Skeletal muscle satellite cell (primary cell): ENCODE measurements at regions not wholly inside any gene's neighbourhood (a gene's known extent, or its start where the extent isn't known, plus 50 kb on each side); places are given as distances from the start of the nearest gene placed in this dataset.
"Not testable (repeated sequence)": the region's sequence is repeated elsewhere in the genome, so short reads cannot be mapped to it uniquely, and the experiment has no call there.

Experiments
- H3K27me3 ChIP-seq: 2 replicates; pipeline ENCODE4 v1.7.0; 2013; ENCODE audit warnings: low read length; ENCODE audit not compliant: control insufficient read depth, insufficient read depth
- H3K36me3 ChIP-seq: 2 replicates; pipeline ENCODE4 v1.7.0; 2013; ENCODE audit warnings: mild to moderate bottlenecking, control low read depth, low read length; ENCODE audit not compliant: insufficient read depth
- H3K4me1 ChIP-seq: 2 replicates; pipeline ENCODE4 v1.7.0; 2013; ENCODE audit warnings: low read length; ENCODE audit not compliant: control insufficient read depth, insufficient read depth
- H3K4me2 ChIP-seq: 2 replicates; pipeline ENCODE4 v1.7.0; 2013; ENCODE audit warnings: mild to moderate bottlenecking, low read length
- H3K4me3 ChIP-seq: 2 replicates; pipeline ENCODE4 v1.7.0; 2013; ENCODE audit warnings: low read length
- H3K9ac ChIP-seq: 2 replicates; pipeline ENCODE4 v1.7.0; 2013; ENCODE audit warnings: mild to moderate bottlenecking, low read depth, low read length, moderate library complexity
- H3K9me3 ChIP-seq: replicated peaks from 2 replicates; pipeline ENCODE4 v1.7.0; 2013; ENCODE audit warnings: mild to moderate bottlenecking, control low read depth, low read length

DNA sequence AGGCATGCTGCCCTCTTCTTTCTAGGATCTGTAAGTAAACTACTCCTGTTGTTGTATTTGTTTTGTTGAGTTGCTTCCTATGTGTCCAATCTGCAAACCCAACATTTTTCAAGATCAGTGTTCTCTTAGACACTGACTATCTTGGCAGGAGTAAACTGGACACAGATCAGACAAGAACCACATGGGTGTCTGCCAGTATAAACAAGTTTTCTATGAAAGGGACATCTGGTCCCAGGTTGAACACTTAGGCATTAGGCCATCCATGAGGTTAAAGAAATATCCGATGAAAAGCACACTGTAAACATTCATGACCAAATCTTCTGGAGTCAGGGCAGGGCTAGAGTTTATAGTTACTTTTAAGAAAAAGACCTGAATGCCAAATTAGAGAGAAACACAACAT, 441.8 kb downstream of the NYAP2 start:
- Histone ChIP-seq H3K27me3 (no peaks in the 10 kb centered on the region), H3K36me3 (no peaks in the 10 kb centered on the region), H3K9ac (no peak overlapping the region), H3K4me3 (no peak overlapping the region), H3K4me2 (no peak overlapping the region), H3K9me3 (no peaks in the 10 kb centered on the region), H3K4me1 (peaks cover 31% of the 10 kb centered on the region)

GRCh38 chr2:225837328-225837727, 437.8 kb downstream of the NYAP2 start:
- H3K9ac ChIP-seq = no peak overlapping the region
- H3K4me3 ChIP-seq = no peak overlapping the region
- no peak overlapping the region for H3K4me2 ChIP-seq
- H3K36me3 ChIP-seq = no peaks in the 10 kb centered on the region
- H3K27me3 ChIP-seq = no peaks in the 10 kb centered on the region
- no peaks in the 10 kb centered on the region for H3K9me3 ChIP-seq
- H3K4me1 ChIP-seq = peaks cover 11% of the 10 kb centered on the region

DNA sequence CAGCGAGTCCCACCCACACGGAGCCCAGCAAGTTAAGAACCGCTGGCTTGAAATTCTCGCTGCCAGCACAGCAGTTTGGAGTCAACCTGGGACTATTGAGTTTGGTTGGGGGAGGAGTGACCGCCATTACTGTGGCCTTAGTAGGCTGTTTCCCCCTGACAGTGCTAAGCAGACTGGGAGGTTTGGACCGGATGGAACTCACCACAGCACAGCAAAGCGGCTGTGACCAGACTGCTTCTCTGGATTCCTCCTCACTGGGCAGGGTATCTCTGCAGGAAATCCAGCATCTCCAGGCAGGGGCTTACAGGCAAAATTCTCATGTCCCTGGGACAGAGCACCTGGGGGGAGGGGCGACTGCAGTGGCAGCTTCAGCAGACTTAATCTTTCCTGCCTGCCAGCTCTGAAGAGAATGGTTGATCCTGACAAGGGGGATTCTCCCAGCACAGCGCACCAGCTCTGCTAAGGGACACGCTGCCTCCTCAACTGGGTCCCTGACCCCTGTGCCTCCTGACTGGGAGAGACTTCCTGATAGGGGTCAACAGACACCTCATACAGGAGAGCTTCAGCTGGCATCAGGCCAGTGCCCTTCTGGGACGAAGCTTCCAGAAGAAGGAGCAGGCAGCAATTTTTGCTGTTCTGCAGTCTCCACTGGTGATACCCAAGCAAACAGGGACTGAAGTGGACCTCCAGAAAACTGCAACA, 425.4 kb downstream of the NYAP2 start:
- no peaks in the 10 kb centered on the region for H3K9me3 ChIP-seq
- H3K4me1 ChIP-seq = no peaks in the 10 kb centered on the region
- no peaks in the 10 kb centered on the region for H3K36me3 ChIP-seq
- no peaks in the 10 kb centered on the region for H3K27me3 ChIP-seq
- H3K4me2 ChIP-seq = no peak overlapping the region
- no peak overlapping the region for H3K9ac ChIP-seq
- no peak overlapping the region for H3K4me3 ChIP-seq

GRCh38 chr2:225821351-225821750, 421.8 kb downstream of the NYAP2 start:
- H3K27me3 ChIP-seq = no peaks in the 10 kb centered on the region
- no peaks in the 10 kb centered on the region for H3K36me3 ChIP-seq
- H3K4me3 ChIP-seq = no peak overlapping the region
- H3K4me1 ChIP-seq = no peaks in the 10 kb centered on the region
- no peak overlapping the region for H3K9ac ChIP-seq
- no peaks in the 10 kb centered on the region for H3K9me3 ChIP-seq
- H3K4me2 ChIP-seq = no peak overlapping the region

GRCh38 chr2:225820826-225821225, 421.3 kb downstream of the NYAP2 start:
- Histone ChIP-seq H3K4me3 (no peak overlapping the region), H3K27me3 (no peaks in the 10 kb centered on the region)

GRCh38 chr2:225814554-225814953, 415.0 kb downstream of the NYAP2 start:
- Histone ChIP-seq H3K4me1 (no peaks in the 10 kb centered on the region), H3K27me3 (no peaks in the 10 kb centered on the region), H3K9me3 (no peaks in the 10 kb centered on the region), H3K4me2 (no peak overlapping the region), H3K36me3 (no peaks in the 10 kb centered on the region), H3K9ac (no peak overlapping the region), H3K4me3 (no peak overlapping the region)

More at GRCh38 chr2:225820826-225821225, 421.3 kb downstream of the NYAP2 start:
- Histone ChIP-seq H3K4me2 (peak overlapping the region; percentile 38), H3K4me1 (no peaks in the 10 kb centered on the region), H3K9ac (no peak overlapping the region), H3K9me3 (no peaks in the 10 kb centered on the region), H3K36me3 (no peaks in the 10 kb centered on the region)

DNA sequence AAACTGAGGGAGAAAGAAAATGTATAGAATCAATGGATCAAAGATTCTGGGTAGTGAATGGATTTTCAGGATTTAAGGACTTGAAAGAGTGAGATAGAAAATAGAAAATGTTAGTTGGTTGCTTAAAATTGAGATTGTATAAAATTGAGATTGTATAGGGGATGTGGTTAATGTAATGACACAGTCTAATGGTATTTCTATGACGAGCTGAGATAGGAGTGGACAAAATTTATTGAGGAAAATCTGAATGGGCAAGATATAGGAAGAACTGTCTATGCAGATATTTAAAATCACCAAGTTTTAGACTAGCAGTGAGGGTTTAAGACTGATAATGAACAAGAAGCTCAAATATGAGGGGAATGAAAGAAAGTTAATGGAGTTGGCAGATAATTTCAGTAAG, 406.6 kb downstream of the NYAP2 start:
- Histone ChIP-seq H3K27me3 (no peaks in the 10 kb centered on the region), H3K9ac (no peak overlapping the region), H3K4me1 (no peaks in the 10 kb centered on the region), H3K4me3 (no peak overlapping the region), H3K36me3 (no peaks in the 10 kb centered on the region), H3K9me3 (no peaks in the 10 kb centered on the region), H3K4me2 (no peak overlapping the region)

GRCh38 chr2:225802076-225802475, 402.6 kb downstream of the NYAP2 start:
- not testable (repeated sequence) for H3K4me3 ChIP-seq, H3K4me2 ChIP-seq, H3K9me3 ChIP-seq, H3K27me3 ChIP-seq, H3K36me3 ChIP-seq, H3K4me1 ChIP-seq, H3K9ac ChIP-seq

DNA sequence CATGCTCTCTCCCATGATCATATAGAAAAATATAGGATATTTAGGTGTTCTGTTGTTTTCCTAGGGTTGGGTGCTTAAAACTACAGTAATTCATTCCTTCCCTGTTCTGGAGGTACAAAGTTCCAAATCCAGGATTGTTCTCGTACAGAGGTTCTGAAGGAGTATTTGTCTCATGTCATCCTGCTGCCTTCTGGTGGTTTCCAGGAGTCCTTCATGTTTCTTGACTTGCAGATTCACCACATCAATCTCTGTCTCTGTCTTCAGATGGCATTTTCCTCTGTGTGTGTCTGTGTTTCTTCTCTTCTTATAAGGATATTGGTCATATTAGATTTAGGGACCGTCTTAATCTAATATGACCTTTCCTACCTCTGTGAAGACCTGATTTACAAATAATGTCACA, 397.9 kb downstream of the NYAP2 start:
- H3K4me2 ChIP-seq = no peak overlapping the region
- H3K9me3 ChIP-seq = no peaks in the 10 kb centered on the region
- no peak overlapping the region for H3K9ac ChIP-seq
- H3K4me1 ChIP-seq = no peaks in the 10 kb centered on the region
- H3K27me3 ChIP-seq = no peaks in the 10 kb centered on the region
- no peaks in the 10 kb centered on the region for H3K36me3 ChIP-seq
- no peak overlapping the region for H3K4me3 ChIP-seq

- no peaks in the 10 kb centered on the region for H3K9me3 ChIP-seq
- no peaks in the 10 kb centered on the region for H3K4me1 ChIP-seq
- H3K27me3 ChIP-seq = no peaks in the 10 kb centered on the region
- H3K36me3 ChIP-seq = no peaks in the 10 kb centered on the region
- no peak overlapping the region for H3K4me3 ChIP-seq
- no peak overlapping the region for H3K4me2 ChIP-seq
- H3K9ac ChIP-seq = no peak overlapping the region
Observed at GRCh38 chr2:225794652-225795400, 395.3 kb downstream of the NYAP2 start.

- no peaks in the 10 kb centered on the region for H3K27me3 ChIP-seq
- no peak overlapping the region for H3K4me2 ChIP-seq
- H3K9ac ChIP-seq = no peak overlapping the region
- H3K4me3 ChIP-seq = no peak overlapping the region
- no peaks in the 10 kb centered on the region for H3K4me1 ChIP-seq
- H3K9me3 ChIP-seq = no peaks in the 10 kb centered on the region
- no peaks in the 10 kb centered on the region for H3K36me3 ChIP-seq
Observed at GRCh38 chr2:225793736-225794550, 394.4 kb downstream of the NYAP2 start.
